ENCODE measurements at regions not wholly inside any gene's neighbourhood (a gene's known extent, or its start where the extent isn't known, plus 50 kb on each side); places are given as distances from the start of the nearest gene placed in this dataset.

- Mint-ChIP-seq H3K9me3 (ENCODE audit: unreplicated experiment) (peaks cover 8% of the 10 kb centered on the region), H3K27me3 (ENCODE audit: insufficient read depth, unreplicated experiment) (no peaks in the 10 kb centered on the region), H3K4me3 (ENCODE audit: unreplicated experiment) (no peak overlapping the region), H3K36me3 (ENCODE audit: insufficient read depth, unreplicated experiment) (no peaks in the 10 kb centered on the region), H3K27ac (ENCODE audit: low read depth, unreplicated experiment) (no peak overlapping the region), H3K4me1 (ENCODE audit: insufficient read depth, unreplicated experiment) (no peaks in the 10 kb centered on the region)
- no peak for TF ChIP-seq CTCF (IDR thresholded peaks at IDR 0.05; ENCODE audit: unreplicated experiment)
- intact Hi-C loops (cut with micrococcal nuclease) = loop anchor here (2.0 kb wide), 1 partner anchor 1187 kb away; no protein-coding TSS in a partner anchor
- no peak for DNase-seq (ENCODE audit: unreplicated experiment)
- ChIA-PET POLR2A (no interaction called here), CTCF (no interaction called here)
- BruUV-seq (replicated peaks) = no TSS peak
Observed at GRCh38 chr10:130687566-130687965, 551.4 kb downstream of the GLRX3 start.

- no peak overlapping the region for H3K27ac Mint-ChIP-seq (ENCODE audit: low read depth, unreplicated experiment)
- no peak overlapping the region for H3K4me3 Mint-ChIP-seq (ENCODE audit: unreplicated experiment)
- DNase-seq (ENCODE audit: unreplicated experiment) = no peak
- peaks cover under 1% of the 10 kb centered on the region for H3K9me3 Mint-ChIP-seq (ENCODE audit: unreplicated experiment)
- POLR2A ChIA-PET = no interaction called here
- intact Hi-C loops (cut with micrococcal nuclease) = no loop called here
- no peaks in the 10 kb centered on the region for H3K36me3 Mint-ChIP-seq (ENCODE audit: insufficient read depth, unreplicated experiment)
- TF ChIP-seq CTCF (IDR thresholded peaks at IDR 0.05; ENCODE audit: unreplicated experiment) = no peak
- BruUV-seq (replicated peaks) = no TSS peak
- CTCF ChIA-PET = interaction anchor here (0.6 kb wide), 1 partner anchor 56 kb away, joined by 3 read pairs; no protein-coding TSS in a partner anchor
- H3K4me1 Mint-ChIP-seq (ENCODE audit: insufficient read depth, unreplicated experiment) = no peaks in the 10 kb centered on the region
- H3K27me3 Mint-ChIP-seq (ENCODE audit: insufficient read depth, unreplicated experiment) = no peaks in the 10 kb centered on the region
Observed at GRCh38 chr10:130689743-130690626, 553.8 kb downstream of the GLRX3 start.

GRCh38 chr10:130691776-130692175 is 555.6 kb downstream of the GLRX3 start:
- TF ChIP-seq CTCF (IDR thresholded peaks at IDR 0.05; ENCODE audit: unreplicated experiment) = no peak
- Mint-ChIP-seq H3K27me3 (ENCODE audit: insufficient read depth, unreplicated experiment) (no peaks in the 10 kb centered on the region), H3K36me3 (ENCODE audit: insufficient read depth, unreplicated experiment) (no peaks in the 10 kb centered on the region), H3K27ac (ENCODE audit: low read depth, unreplicated experiment) (no peak overlapping the region), H3K4me3 (ENCODE audit: unreplicated experiment) (no peak overlapping the region), H3K9me3 (ENCODE audit: unreplicated experiment) (no peaks in the 10 kb centered on the region), H3K4me1 (ENCODE audit: insufficient read depth, unreplicated experiment) (no peaks in the 10 kb centered on the region)
- CTCF ChIA-PET = no interaction called here
- POLR2A ChIA-PET = no interaction called here
- no TSS peak for BruUV-seq (replicated peaks)
- no peak for DNase-seq (ENCODE audit: unreplicated experiment)
- intact Hi-C loops (cut with micrococcal nuclease) = no loop called here

GRCh38 chr10:130696870-130697269 is 560.7 kb downstream of the GLRX3 start:
- H3K4me3 Mint-ChIP-seq (ENCODE audit: unreplicated experiment) = no peak overlapping the region
- BruUV-seq (replicated peaks) = no TSS peak
- H3K27ac Mint-ChIP-seq (ENCODE audit: low read depth, unreplicated experiment) = no peak overlapping the region

More at GRCh38 chr10:130696870-130697269, 560.7 kb downstream of the GLRX3 start:
- Mint-ChIP-seq H3K27me3 (ENCODE audit: insufficient read depth, unreplicated experiment) (no peaks in the 10 kb centered on the region), H3K9me3 (ENCODE audit: unreplicated experiment) (no peaks in the 10 kb centered on the region), H3K36me3 (ENCODE audit: insufficient read depth, unreplicated experiment) (no peaks in the 10 kb centered on the region), H3K4me1 (ENCODE audit: insufficient read depth, unreplicated experiment) (no peaks in the 10 kb centered on the region)
- intact Hi-C loops (cut with micrococcal nuclease) = no loop called here
- DNase-seq (ENCODE audit: unreplicated experiment) = no peak
- CTCF ChIA-PET = interaction anchor here (1.2 kb wide), 1 partner anchor 11 kb away, joined by 3 read pairs; no protein-coding TSS in a partner anchor
- TF ChIP-seq CTCF (IDR thresholded peaks at IDR 0.05; ENCODE audit: unreplicated experiment) = no peak
- POLR2A ChIA-PET = interaction anchor here (0.6 kb wide), 1 partner anchor 755 kb away, joined by 3 read pairs; no protein-coding TSS in a partner anchor

All from MCF 10A (cell line).